K562 (cell line): ENCODE measurements at regions not wholly inside any gene's neighbourhood (a gene's known extent, or its start where the extent isn't known, plus 50 kb on each side); places are given as distances from the start of the nearest gene placed in this dataset.

Experiments used
- SMARCE1 ChIP-seq: fragments of 450-650 bp; IDR thresholded peaks from 2 replicates; pipeline ENCODE4 v1.7.1; 2016; ENCODE audit warnings: mild to moderate bottlenecking
- TF ChIP-seq, protein P1 (sequence below), 3 experiments: IDR thresholded peaks in 2 of 3; conservative IDR thresholded peaks in 1 of 3; 2 replicates each; pipeline ENCODE4 v1.5.1; 2011 to 2012; ENCODE audit warnings: low read length in 3 of 3, mild to moderate bottlenecking in 3 of 3, control low read depth in 2 of 3, improper control_type of control experiment in 1 of 3, inconsistent platforms in 1 of 3, low read depth in 1 of 3, mixed read lengths in 1 of 3, moderate library complexity in 1 of 3; ENCODE audit not compliant: insufficient read depth in 2 of 3
- TF ChIP-seq, protein P2 (sequence below), 2 experiments: fragments of 450-650 bp; conservative IDR thresholded peaks; 2 replicates each; pipeline ENCODE4 v1.6.1; 2017; ENCODE audit warnings: mild to moderate bottlenecking in 2 of 2, moderate library complexity in 2 of 2

DNA sequence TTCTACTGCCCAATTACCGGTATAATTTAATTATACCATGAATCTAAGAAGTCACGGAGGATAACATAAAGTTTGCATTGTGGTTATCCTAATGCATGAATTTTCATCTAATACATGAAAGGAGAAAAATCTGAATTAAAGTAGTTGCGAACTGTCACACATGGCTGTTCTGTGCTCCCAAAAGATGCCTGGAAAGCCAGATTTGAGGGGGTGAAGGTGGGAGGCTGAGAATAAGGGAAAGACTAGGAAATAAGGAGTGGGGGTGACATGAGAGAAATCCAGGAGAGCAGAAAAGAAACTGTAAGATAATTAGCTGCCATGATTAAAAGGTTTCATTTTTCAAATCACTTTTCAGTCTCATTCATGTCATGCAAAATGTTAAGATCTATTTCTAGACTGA lies 1582.7 kb downstream of the STIM2 start:
- TF ChIP-seq, protein P1, sequence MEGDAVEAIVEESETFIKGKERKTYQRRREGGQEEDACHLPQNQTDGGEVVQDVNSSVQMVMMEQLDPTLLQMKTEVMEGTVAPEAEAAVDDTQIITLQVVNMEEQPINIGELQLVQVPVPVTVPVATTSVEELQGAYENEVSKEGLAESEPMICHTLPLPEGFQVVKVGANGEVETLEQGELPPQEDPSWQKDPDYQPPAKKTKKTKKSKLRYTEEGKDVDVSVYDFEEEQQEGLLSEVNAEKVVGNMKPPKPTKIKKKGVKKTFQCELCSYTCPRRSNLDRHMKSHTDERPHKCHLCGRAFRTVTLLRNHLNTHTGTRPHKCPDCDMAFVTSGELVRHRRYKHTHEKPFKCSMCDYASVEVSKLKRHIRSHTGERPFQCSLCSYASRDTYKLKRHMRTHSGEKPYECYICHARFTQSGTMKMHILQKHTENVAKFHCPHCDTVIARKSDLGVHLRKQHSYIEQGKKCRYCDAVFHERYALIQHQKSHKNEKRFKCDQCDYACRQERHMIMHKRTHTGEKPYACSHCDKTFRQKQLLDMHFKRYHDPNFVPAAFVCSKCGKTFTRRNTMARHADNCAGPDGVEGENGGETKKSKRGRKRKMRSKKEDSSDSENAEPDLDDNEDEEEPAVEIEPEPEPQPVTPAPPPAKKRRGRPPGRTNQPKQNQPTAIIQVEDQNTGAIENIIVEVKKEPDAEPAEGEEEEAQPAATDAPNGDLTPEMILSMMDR (IDR thresholded peaks at IDR 0.05 in 2 of 3, conservative IDR thresholded peaks at IDR 0.05 in 1 of 3; ENCODE audit: insufficient read depth in 2 of 3, low read depth in 1 of 3, low read length in 3 of 3), result no peak
- no peak for TF ChIP-seq SMARCE1
- TF ChIP-seq, protein P2, sequence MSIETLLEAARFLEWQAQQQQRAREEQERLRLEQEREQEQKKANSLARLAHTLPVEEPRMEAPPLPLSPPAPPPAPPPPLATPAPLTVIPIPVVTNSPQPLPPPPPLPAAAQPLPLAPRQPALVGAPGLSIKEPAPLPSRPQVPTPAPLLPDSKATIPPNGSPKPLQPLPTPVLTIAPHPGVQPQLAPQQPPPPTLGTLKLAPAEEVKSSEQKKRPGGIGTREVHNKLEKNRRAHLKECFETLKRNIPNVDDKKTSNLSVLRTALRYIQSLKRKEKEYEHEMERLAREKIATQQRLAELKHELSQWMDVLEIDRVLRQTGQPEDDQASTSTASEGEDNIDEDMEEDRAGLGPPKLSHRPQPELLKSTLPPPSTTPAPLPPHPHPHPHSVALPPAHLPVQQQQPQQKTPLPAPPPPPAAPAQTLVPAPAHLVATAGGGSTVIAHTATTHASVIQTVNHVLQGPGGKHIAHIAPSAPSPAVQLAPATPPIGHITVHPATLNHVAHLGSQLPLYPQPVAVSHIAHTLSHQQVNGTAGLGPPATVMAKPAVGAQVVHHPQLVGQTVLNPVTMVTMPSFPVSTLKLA (conservative IDR thresholded peaks at IDR 0.05), result no peak
